ENCODE measurements at regions not wholly inside any gene's neighbourhood (a gene's known extent, or its start where the extent isn't known, plus 50 kb on each side); places are given as distances from the start of the nearest gene placed in this dataset.
A peak's percentile ranks its signal among the peaks of the same experiment; 100 is the strongest.

- Histone ChIP-seq H3K4me1 (ENCODE audit: control insufficient read depth in 1 of 2, insufficient read depth in 1 of 2, low read depth in 1 of 2, low read length in 1 of 2) (no peaks in the 10 kb centered on the region), H3K4me3 (ENCODE audit: low read depth in 1 of 2, low read length in 1 of 2) (no peak overlapping the region), H3K9me3 (no peaks in the 10 kb centered on the region), H3K36me3 (no peaks in the 10 kb centered on the region), H3K27me3 (no peaks in the 10 kb centered on the region), H3K27ac (no peak overlapping the region)
- no peak for TF ChIP-seq CTCF (IDR thresholded peaks at IDR 0.05)
Observed at GRCh38 chr13:50701469-50701868, 142.0 kb downstream of the DLEU7 start.

- no peaks in the 10 kb centered on the region for H3K9me3 ChIP-seq
- TF ChIP-seq CTCF (IDR thresholded peaks at IDR 0.05) = no peak
- H3K4me3 ChIP-seq (ENCODE audit: low read depth in 1 of 2, low read length in 1 of 2) = no peak overlapping the region
- no peaks in the 10 kb centered on the region for H3K27me3 ChIP-seq
- H3K36me3 ChIP-seq = no peaks in the 10 kb centered on the region
- H3K4me1 ChIP-seq (ENCODE audit: control insufficient read depth in 1 of 2, insufficient read depth in 1 of 2, low read depth in 1 of 2, low read length in 1 of 2) = peaks cover 14 to 22% of the 10 kb centered on the region in 2 experiments
- H3K27ac ChIP-seq = no peak overlapping the region
Observed at GRCh38 chr13:50706505-50706904, 137.0 kb downstream of the DLEU7 start.

- H3K36me3 ChIP-seq = no peaks in the 10 kb centered on the region
- H3K27me3 ChIP-seq = no peaks in the 10 kb centered on the region
- peak overlapping the region; percentile 16 for H3K27ac ChIP-seq
- no peak overlapping the region for H3K4me3 ChIP-seq (ENCODE audit: low read depth in 1 of 2, low read length in 1 of 2)
- peaks cover 22 to 29% of the 10 kb centered on the region in 2 experiments for H3K4me1 ChIP-seq (ENCODE audit: control insufficient read depth in 1 of 2, insufficient read depth in 1 of 2, low read depth in 1 of 2, low read length in 1 of 2)
- H3K9me3 ChIP-seq = no peaks in the 10 kb centered on the region
- no peak for TF ChIP-seq CTCF (IDR thresholded peaks at IDR 0.05)
Observed at GRCh38 chr13:50707628-50708027, 135.9 kb downstream of the DLEU7 start.

DNA sequence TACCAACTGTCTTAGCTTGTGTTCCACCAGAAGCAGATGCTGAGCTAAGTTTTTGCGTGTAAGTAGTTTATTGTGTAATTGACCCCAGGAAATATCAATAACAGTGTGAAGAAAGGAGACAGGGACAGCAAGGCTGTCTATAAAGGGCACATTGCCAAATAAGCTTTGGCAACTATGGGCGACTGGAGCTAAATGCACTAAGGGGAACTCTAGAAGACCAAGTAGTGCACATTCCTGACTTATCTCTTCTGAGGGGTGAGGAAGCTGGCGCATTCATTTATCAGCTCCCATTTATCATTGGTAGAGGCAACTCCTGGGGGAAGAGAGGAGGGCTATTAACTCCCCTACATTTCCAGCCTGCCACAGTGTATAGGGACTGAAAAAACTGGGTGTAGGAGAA is 135.0 kb downstream of the DLEU7 start:
- Histone ChIP-seq H3K9me3 (no peaks in the 10 kb centered on the region), H3K36me3 (no peaks in the 10 kb centered on the region), H3K4me3 (ENCODE audit: low read depth in 1 of 2, low read length in 1 of 2) (no peak overlapping the region), H3K4me1 (ENCODE audit: control insufficient read depth in 1 of 2, insufficient read depth in 1 of 2, low read depth in 1 of 2, low read length in 1 of 2) (peaks cover 31 to 37% of the 10 kb centered on the region in 2 experiments), H3K27ac (peak overlapping the region; percentile 17), H3K27me3 (no peaks in the 10 kb centered on the region)
- TF ChIP-seq CTCF (IDR thresholded peaks at IDR 0.05) = no peak

DNA sequence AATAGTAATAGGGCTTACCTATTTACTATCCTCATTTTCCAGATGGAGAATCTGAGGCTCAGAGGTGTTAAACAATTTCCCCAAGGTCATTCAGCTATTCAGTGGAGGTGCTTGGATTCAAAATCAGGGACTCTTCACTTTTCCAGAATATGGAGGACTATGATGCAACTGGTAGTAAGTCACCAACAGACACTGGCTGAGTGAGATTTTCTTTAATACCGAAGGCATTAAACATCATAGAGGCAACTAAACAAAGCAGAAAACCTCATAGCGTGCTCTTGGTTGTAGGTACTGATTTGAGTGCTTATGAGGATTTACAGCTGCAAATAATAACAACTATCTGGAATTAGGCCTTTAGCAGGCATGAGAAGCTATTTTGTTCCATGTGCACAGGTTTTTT is 134.4 kb downstream of the DLEU7 start:
- no peaks in the 10 kb centered on the region for H3K9me3 ChIP-seq
- peaks cover 37 to 43% of the 10 kb centered on the region in 2 experiments for H3K4me1 ChIP-seq (ENCODE audit: control insufficient read depth in 1 of 2, insufficient read depth in 1 of 2, low read depth in 1 of 2, low read length in 1 of 2)
- H3K27ac ChIP-seq = peak overlapping the region; percentile 17
- no peaks in the 10 kb centered on the region for H3K36me3 ChIP-seq
- no peak overlapping the region for H3K4me3 ChIP-seq (ENCODE audit: low read depth in 1 of 2, low read length in 1 of 2)
- TF ChIP-seq CTCF (IDR thresholded peaks at IDR 0.05) = no peak
- no peaks in the 10 kb centered on the region for H3K27me3 ChIP-seq
